ENCODE measurements at regions not wholly inside any gene's neighbourhood (a gene's known extent, or its start where the extent isn't known, plus 50 kb on each side); places are given as distances from the start of the nearest gene placed in this dataset.

GRCh38 chr7:38086857-38087256, 91.2 kb upstream of the STARD3NL start:
- DNase-seq, result no peak

- DNase-seq, result no peak
Measured at GRCh38 chr7:38102507-38102906, 75.5 kb upstream of the STARD3NL start.

- no peak for DNase-seq
Measured at GRCh38 chr7:38105874-38106483, 72.1 kb upstream of the STARD3NL start.

- DNase-seq, result peak; percentile 30 to 52
Measured at GRCh38 chr7:38107486-38107893, 70.6 kb upstream of the STARD3NL start.

- no peak for DNase-seq
Measured at GRCh38 chr7:38112075-38112474, 66.0 kb upstream of the STARD3NL start.

- DNase-seq, result no peak
Measured at GRCh38 chr7:38120076-38120475, 58.0 kb upstream of the STARD3NL start.

- no peak for DNase-seq
Measured at GRCh38 chr7:38122501-38122900, 55.5 kb upstream of the STARD3NL start.

- DNase-seq, result no peak
Measured at GRCh38 chr7:38123494-38123893, 54.6 kb upstream of the STARD3NL start.

- no peak for DNase-seq
Measured at GRCh38 chr7:38127216-38128207, 50.5 kb upstream of the STARD3NL start.

All from NCI-H187 (cell line).